HepG2 (cell line): ENCODE measurements at regions not wholly inside any gene's neighbourhood (a gene's known extent, or its start where the extent isn't known, plus 50 kb on each side); places are given as distances from the start of the nearest gene placed in this dataset.

Source experiments
- ATAC-seq: fragments of 200-7000 bp; cut with Tn5 transposase; 3 replicates; pipeline ENCODE4 v1.9.1; 2020; ENCODE audit warnings: mild to moderate bottlenecking, moderate library complexity
- BruUV-seq: library from RNA; stranded (reverse); fragments of 400-500 nt; replicated peaks from 2 replicates; lab custom pipeline; 2021; lab: Mats Ljungman, UMichigan
- CTCF ChIA-PET: fragments of 300-600 bp; formaldehyde crosslinking; extraction: SDS; loops from one replicate; lab custom pipeline; 2021; ENCODE audit warnings: low total read pairs, inconsistent platforms, low intra/inter-chr PET ratio; lab: Yijun Ruan, JAX
- POLR2A ChIA-PET: fragments of 350-600 bp; sonication (Branson Sonifier 250); formaldehyde crosslinking; loops from one replicate; lab custom pipeline; 2020; ENCODE audit warnings: antibody characterized with exemption, inconsistent platforms; lab: Yijun Ruan, JAX
- DNase-seq: peaks from one replicate; pipeline ENCODE4 v3.0.0-alpha.2; 2015; ENCODE audit warnings: low spot score
- FAIRE-seq: peaks from 3 replicates; lab custom pipeline; 2011; peaks lifted over from hg19 to GRCh38; lab: Jason Lieb, UNC
- H2AFZ ChIP-seq: one replicate; pipeline ENCODE4 v1.6.1; 2011; ENCODE audit warnings: low read length, inconsistent platforms
- H3K27ac ChIP-seq: fragments of 300-600 bp; 3 replicates; pipeline ENCODE4 v1.8.0; 2011; ENCODE audit warnings: mixed run types, mild to moderate bottlenecking, mixed read lengths, low read length, inconsistent platforms; ENCODE audit not compliant: insufficient read depth; ENCODE audit errors: extremely low read length
- H3K27me3 ChIP-seq, 2 experiments: fragments of 200-600 bp in 1 of 2; 2 replicates in 1 of 2; 3 replicates in 1 of 2; pipeline versions ENCODE4 v1.6.0 to v1.8.0; 2011; ENCODE audit warnings: low read length in 2 of 2, mild to moderate bottlenecking in 2 of 2, moderate library complexity in 2 of 2, inconsistent platforms in 1 of 2; ENCODE audit not compliant: insufficient read depth in 2 of 2, control insufficient read depth in 1 of 2
- H3K36me3 ChIP-seq, 2 experiments: fragments of 200-600 bp in 1 of 2; replicated peaks in 1 of 2; 2 replicates in 1 of 2; 3 replicates in 1 of 2; pipeline versions ENCODE4 v1.5.1 to v1.8.0; 2011; ENCODE audit warnings: low read length in 2 of 2, inconsistent platforms in 1 of 2; ENCODE audit not compliant: insufficient read depth in 2 of 2, control insufficient read depth in 1 of 2
- H3K4me1 ChIP-seq: 2 replicates; pipeline ENCODE4 v1.5.1; 2012; ENCODE audit warnings: low read length, inconsistent platforms; ENCODE audit not compliant: insufficient read depth
- H3K4me2 ChIP-seq: 2 replicates; pipeline ENCODE4 v1.6.0; 2011; ENCODE audit warnings: low read depth, low read length, inconsistent platforms
- H3K4me3 ChIP-seq, 3 experiments: fragments of 200-600 bp in 1 of 3; sonication (generic), shearing (Covaris generic) in 1 of 3; replicated peaks in 1 of 3; 2 replicates each; pipeline ENCODE4 v1.5.1; 2011 to 2016; ENCODE audit warnings: low read length in 3 of 3, inconsistent platforms in 2 of 3, low read depth in 2 of 3, mild to moderate bottlenecking in 2 of 3, control low read depth in 1 of 3, mixed read lengths in 1 of 3; ENCODE audit not compliant: insufficient read depth in 1 of 3
- H3K79me2 ChIP-seq: one replicate; pipeline ENCODE4 v1.6.1; 2011; ENCODE audit warnings: low read length, inconsistent platforms; ENCODE audit not compliant: insufficient read depth
- H3K9ac ChIP-seq: 2 replicates; pipeline ENCODE4 v1.6.0; 2011; ENCODE audit warnings: mild to moderate bottlenecking, low read depth, low read length, inconsistent platforms; ENCODE audit not compliant: insufficient read depth
- H3K9me3 ChIP-seq: 2 replicates; pipeline ENCODE4 v1.5.1; 2012; ENCODE audit warnings: mild to moderate bottlenecking, low read length
- H4K20me1 ChIP-seq: 2 replicates; pipeline ENCODE4 v1.6.0; 2011; ENCODE audit warnings: inconsistent platforms, mild to moderate bottlenecking, low read length, moderate library complexity; ENCODE audit not compliant: insufficient read depth
- HMGA1 ChIP-seq: sonication (generic); formaldehyde crosslinking; conservative IDR thresholded peaks from 2 replicates; pipeline ENCODE4 v1.4.0; 2020; ENCODE audit warnings: missing genetic modification reagents
- KLF11 ChIP-seq: IDR thresholded peaks from 2 replicates; pipeline ENCODE4 v1.6.1; 2016; ENCODE audit warnings: missing compliant biosample characterization
- MBD4 ChIP-seq: IDR thresholded peaks from 2 replicates; pipeline ENCODE4 v1.6.1; 2012; ENCODE audit warnings: low read length, inconsistent platforms, borderline replicate concordance
- NCOA5 ChIP-seq: sonication (generic); formaldehyde crosslinking; IDR thresholded peaks from 2 replicates; pipeline ENCODE4 v1.4.0; 2020; ENCODE audit warnings: missing genetic modification reagents
- RORA ChIP-seq: sonication (generic); formaldehyde crosslinking; IDR thresholded peaks from 2 replicates; pipeline ENCODE4 v1.5.0; 2020; ENCODE audit warnings: mild to moderate bottlenecking, missing genetic modification reagents, moderate library complexity
- SRSF1 ChIP-seq: fragments of 200-400 bp; formaldehyde crosslinking; optimal IDR thresholded peaks from 2 replicates; pipeline ENCODE3; 2017; ENCODE audit warnings: mild to moderate bottlenecking, low read depth, low read length, moderate library complexity
- TAF1 ChIP-seq: sonication (generic); formaldehyde crosslinking; IDR thresholded peaks from 2 replicates; pipeline ENCODE4 v1.4.0; 2020; ENCODE audit warnings: missing genetic modification reagents
- ZBTB21 ChIP-seq: sonication (generic); formaldehyde crosslinking; IDR thresholded peaks from 2 replicates; pipeline ENCODE4 v1.4.0; 2020; ENCODE audit warnings: missing genetic modification reagents
- ZFP36L1 ChIP-seq: sonication (generic); formaldehyde crosslinking; IDR thresholded peaks from 2 replicates; pipeline ENCODE4 v1.8.0; 2022; ENCODE audit warnings: mild to moderate bottlenecking, missing genetic modification reagents, moderate library complexity
- ZKSCAN1 ChIP-seq: fragments of 150-350 bp; IDR thresholded peaks from 2 replicates; pipeline ENCODE4 v1.6.1; 2014; ENCODE audit warnings: low read length
- ZNF143 ChIP-seq: sonication (generic); formaldehyde crosslinking; IDR thresholded peaks from 2 replicates; pipeline ENCODE4 v1.4.0; 2020; ENCODE audit warnings: missing genetic modification reagents
- ZNF335 ChIP-seq: sonication (generic); formaldehyde crosslinking; IDR thresholded peaks from 2 replicates; pipeline ENCODE4 v1.4.0; 2020; ENCODE audit warnings: missing genetic modification reagents
- ZNF577 ChIP-seq: sonication (generic); formaldehyde crosslinking; IDR thresholded peaks from 2 replicates; pipeline ENCODE4 v1.4.0; 2020; ENCODE audit warnings: mild to moderate bottlenecking, low read depth, missing genetic modification reagents, borderline replicate concordance
- ZSCAN22 ChIP-seq: sonication (generic); formaldehyde crosslinking; IDR thresholded peaks from 2 replicates; pipeline ENCODE4 v1.4.0; 2020; ENCODE audit warnings: mild to moderate bottlenecking, missing genetic modification reagents
- WGBS: methylation state at CpG from one replicate; pipeline ENCODE4 v1.1.6; 2017; ENCODE audit warnings: low lambda C conversion rate; 5-methylcytosine and 5-hydroxymethylcytosine counted together
- in situ Hi-C: cut with HindIII; loops from 2 replicates; pipeline ENCODE4 v1.10.0; 2017; ENCODE audit warnings: low pct_unique_long_range_greater_than_20kb; ENCODE audit not compliant: extremely low pct_ligation_motif_present
- intact Hi-C: fragments of 100-400 bp; cut with micrococcal nuclease; formaldehyde crosslinking; loops from one replicate; pipeline ENCODE4 v1.10.0; 2022; ENCODE audit not compliant: unreplicated experiment
- TF ChIP-seq, protein P1 (sequence below): IDR thresholded peaks from 2 replicates; pipeline ENCODE4 v1.6.1; 2016; ENCODE audit warnings: missing genetic modification reagents, missing compliant biosample characterization
- TF ChIP-seq, protein P2 (sequence below): sonication (generic); formaldehyde crosslinking; IDR thresholded peaks from 2 replicates; pipeline ENCODE4 v1.5.1; 2020; ENCODE audit warnings: missing genetic modification reagents, mild to moderate bottlenecking, borderline replicate concordance
- TF ChIP-seq, protein P3 (sequence below): sonication (generic); formaldehyde crosslinking; IDR thresholded peaks from 2 replicates; pipeline ENCODE4 v1.5.1; 2020; ENCODE audit warnings: missing genetic modification reagents, mild to moderate bottlenecking, borderline replicate concordance
- TF ChIP-seq, protein P4 (sequence below): fragments of 450-650 bp; IDR thresholded peaks from 2 replicates; pipeline ENCODE4 v1.6.1; 2017; ENCODE audit warnings: mild to moderate bottlenecking

DNA sequence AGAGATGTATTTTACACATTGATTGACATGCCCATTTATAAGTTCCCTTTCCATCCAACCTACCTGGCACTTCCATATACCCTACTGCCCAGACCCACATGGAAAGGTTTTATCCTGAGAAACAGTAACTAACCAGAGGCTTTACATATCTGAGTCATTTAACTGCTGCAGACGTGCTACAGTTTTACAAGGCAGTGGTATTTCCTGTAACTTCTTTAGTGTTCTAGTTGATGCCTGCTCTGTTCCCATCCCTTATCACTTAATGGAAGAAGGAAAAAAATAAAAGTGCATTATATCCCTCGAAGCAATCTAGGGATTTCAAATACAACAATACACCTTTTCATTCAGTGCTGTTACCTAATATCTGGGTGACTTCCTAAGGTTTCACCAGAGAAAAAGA, 107.1 kb downstream of the TMCO5A start (continued):
- TF ChIP-seq ZNF577 (CRISPR knock-in tag): no peak
- no peak for TF ChIP-seq SRSF1
- TF ChIP-seq RORA: no peak
- TF ChIP-seq, protein P1, sequence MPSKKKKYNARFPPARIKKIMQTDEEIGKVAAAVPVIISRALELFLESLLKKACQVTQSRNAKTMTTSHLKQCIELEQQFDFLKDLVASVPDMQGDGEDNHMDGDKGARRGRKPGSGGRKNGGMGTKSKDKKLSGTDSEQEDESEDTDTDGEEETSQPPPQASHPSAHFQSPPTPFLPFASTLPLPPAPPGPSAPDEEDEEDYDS (CRISPR knock-in tag): no peak
- TF ChIP-seq, protein P2, sequence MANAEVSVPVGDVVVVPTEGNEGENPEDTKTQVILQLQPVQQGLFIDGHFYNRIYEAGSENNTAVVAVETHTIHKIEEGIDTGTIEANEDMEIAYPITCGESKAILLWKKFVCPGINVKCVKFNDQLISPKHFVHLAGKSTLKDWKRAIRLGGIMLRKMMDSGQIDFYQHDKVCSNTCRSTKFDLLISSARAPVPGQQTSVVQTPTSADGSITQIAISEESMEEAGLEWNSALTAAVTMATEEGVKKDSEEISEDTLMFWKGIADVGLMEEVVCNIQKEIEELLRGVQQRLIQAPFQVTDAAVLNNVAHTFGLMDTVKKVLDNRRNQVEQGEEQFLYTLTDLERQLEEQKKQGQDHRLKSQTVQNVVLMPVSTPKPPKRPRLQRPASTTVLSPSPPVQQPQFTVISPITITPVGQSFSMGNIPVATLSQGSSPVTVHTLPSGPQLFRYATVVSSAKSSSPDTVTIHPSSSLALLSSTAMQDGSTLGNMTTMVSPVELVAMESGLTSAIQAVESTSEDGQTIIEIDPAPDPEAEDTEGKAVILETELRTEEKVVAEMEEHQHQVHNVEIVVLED (CRISPR knock-in tag): no peak

DNA sequence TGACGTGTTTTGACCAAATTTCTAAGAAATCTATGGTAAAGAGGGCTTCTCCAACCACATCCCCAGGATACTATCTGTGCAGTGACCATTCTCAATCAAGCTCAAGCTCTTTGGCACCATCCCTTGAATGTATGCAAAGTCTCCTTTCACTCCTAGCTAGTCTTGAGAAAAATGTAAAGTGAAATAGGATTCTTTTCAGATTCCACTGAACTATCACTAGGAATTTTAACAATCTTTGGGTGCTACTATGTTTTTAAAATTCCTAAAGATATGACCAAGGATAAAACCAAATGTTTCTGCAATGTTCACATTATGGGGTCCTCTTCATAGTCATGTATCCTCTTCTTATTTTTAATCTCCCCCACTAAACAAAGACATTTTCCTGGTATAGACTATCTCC, 107.8 kb downstream of the TMCO5A start:
- Histone ChIP-seq H3K9me3 (no peaks in the 10 kb centered on the region), H3K27ac (no peak overlapping the region), H2AFZ (no peak overlapping the region), H3K79me2 (no peaks in the 10 kb centered on the region), H3K36me3 (no peaks in the 10 kb centered on the region), H3K4me2 (no peak overlapping the region), H3K9ac (no peak overlapping the region), H3K4me1 (no peaks in the 10 kb centered on the region), H3K27me3 (no peaks in the 10 kb centered on the region), H4K20me1 (no peaks in the 10 kb centered on the region), H3K4me3 (no peak overlapping the region)
- no peak for ATAC-seq
- WGBS: 0% methylated on average over 1 of the region's 1 CpG
- POLR2A ChIA-PET: no interaction called here
- BruUV-seq: no TSS peak
- TF ChIP-seq, protein P3, sequence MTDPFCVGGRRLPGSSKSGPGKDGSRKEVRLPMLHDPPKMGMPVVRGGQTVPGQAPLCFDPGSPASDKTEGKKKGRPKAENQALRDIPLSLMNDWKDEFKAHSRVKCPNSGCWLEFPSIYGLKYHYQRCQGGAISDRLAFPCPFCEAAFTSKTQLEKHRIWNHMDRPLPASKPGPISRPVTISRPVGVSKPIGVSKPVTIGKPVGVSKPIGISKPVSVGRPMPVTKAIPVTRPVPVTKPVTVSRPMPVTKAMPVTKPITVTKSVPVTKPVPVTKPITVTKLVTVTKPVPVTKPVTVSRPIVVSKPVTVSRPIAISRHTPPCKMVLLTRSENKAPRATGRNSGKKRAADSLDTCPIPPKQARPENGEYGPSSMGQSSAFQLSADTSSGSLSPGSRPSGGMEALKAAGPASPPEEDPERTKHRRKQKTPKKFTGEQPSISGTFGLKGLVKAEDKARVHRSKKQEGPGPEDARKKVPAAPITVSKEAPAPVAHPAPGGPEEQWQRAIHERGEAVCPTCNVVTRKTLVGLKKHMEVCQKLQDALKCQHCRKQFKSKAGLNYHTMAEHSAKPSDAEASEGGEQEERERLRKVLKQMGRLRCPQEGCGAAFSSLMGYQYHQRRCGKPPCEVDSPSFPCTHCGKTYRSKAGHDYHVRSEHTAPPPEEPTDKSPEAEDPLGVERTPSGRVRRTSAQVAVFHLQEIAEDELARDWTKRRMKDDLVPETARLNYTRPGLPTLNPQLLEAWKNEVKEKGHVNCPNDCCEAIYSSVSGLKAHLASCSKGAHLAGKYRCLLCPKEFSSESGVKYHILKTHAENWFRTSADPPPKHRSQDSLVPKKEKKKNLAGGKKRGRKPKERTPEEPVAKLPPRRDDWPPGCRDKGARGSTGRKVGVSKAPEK: no peak
- no peak for TF ChIP-seq ZNF335
- TF ChIP-seq KLF11 (CRISPR knock-in tag): no peak
- no peak for TF ChIP-seq ZSCAN22
- TF ChIP-seq, protein P4, sequence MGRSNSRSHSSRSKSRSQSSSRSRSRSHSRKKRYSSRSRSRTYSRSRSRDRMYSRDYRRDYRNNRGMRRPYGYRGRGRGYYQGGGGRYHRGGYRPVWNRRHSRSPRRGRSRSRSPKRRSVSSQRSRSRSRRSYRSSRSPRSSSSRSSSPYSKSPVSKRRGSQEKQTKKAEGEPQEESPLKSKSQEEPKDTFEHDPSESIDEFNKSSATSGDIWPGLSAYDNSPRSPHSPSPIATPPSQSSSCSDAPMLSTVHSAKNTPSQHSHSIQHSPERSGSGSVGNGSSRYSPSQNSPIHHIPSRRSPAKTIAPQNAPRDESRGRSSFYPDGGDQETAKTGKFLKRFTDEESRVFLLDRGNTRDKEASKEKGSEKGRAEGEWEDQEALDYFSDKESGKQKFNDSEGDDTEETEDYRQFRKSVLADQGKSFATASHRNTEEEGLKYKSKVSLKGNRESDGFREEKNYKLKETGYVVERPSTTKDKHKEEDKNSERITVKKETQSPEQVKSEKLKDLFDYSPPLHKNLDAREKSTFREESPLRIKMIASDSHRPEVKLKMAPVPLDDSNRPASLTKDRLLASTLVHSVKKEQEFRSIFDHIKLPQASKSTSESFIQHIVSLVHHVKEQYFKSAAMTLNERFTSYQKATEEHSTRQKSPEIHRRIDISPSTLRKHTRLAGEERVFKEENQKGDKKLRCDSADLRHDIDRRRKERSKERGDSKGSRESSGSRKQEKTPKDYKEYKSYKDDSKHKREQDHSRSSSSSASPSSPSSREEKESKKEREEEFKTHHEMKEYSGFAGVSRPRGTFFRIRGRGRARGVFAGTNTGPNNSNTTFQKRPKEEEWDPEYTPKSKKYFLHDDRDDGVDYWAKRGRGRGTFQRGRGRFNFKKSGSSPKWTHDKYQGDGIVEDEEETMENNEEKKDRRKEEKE: no peak
- no peak for TF ChIP-seq TAF1
- no peak for TF ChIP-seq NCOA5 (CRISPR knock-in tag)
- no peak for TF ChIP-seq ZBTB21 (CRISPR knock-in tag)
- TF ChIP-seq HMGA1: no peak
- no peak for TF ChIP-seq MBD4
- no peak for TF ChIP-seq ZFP36L1 (CRISPR knock-in tag)
- no peak for TF ChIP-seq ZKSCAN1
- TF ChIP-seq ZNF143 (CRISPR knock-in tag): no peak
- in situ Hi-C loops (no loop called here), intact Hi-C loops (no loop called here)
- no peak for FAIRE-seq
- CTCF ChIA-PET: no interaction called here
- DNase-seq: no peak
